ENCODE measurements at regions not wholly inside any gene's neighbourhood (a gene's known extent, or its start where the extent isn't known, plus 50 kb on each side); places are given as distances from the start of the nearest gene placed in this dataset.

DNA sequence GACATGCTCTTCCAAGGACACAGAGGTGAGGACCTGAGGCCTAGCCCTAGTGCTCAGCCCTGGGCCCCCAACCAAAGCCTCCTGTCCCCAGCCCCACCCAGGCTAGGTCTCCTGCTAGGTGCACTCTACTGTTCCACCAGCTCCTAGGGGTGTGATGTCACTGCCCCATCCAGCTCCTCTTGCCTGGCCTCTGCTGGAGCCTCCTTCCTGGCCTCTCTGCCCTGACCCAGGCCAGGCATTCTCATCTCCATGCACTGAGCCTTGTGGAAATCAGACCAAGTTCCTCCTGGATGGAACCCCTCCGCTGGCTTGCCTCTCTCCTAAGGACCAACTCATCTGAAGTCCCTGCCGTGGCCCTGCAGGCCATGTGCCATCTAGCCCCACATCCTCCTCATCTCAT lies 156.8 kb downstream of the INHBB start:
- TF ChIP-seq, protein P1, sequence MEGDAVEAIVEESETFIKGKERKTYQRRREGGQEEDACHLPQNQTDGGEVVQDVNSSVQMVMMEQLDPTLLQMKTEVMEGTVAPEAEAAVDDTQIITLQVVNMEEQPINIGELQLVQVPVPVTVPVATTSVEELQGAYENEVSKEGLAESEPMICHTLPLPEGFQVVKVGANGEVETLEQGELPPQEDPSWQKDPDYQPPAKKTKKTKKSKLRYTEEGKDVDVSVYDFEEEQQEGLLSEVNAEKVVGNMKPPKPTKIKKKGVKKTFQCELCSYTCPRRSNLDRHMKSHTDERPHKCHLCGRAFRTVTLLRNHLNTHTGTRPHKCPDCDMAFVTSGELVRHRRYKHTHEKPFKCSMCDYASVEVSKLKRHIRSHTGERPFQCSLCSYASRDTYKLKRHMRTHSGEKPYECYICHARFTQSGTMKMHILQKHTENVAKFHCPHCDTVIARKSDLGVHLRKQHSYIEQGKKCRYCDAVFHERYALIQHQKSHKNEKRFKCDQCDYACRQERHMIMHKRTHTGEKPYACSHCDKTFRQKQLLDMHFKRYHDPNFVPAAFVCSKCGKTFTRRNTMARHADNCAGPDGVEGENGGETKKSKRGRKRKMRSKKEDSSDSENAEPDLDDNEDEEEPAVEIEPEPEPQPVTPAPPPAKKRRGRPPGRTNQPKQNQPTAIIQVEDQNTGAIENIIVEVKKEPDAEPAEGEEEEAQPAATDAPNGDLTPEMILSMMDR (IDR thresholded peaks at IDR 0.05; ENCODE audit: low read length) = no peak
- TF ChIP-seq EZH2 (IDR thresholded peaks at IDR 0.05; ENCODE audit: borderline replicate concordance, low read length) = no peak

All from OCI-LY1 (cell line).